ENCODE measurements at regions not wholly inside any gene's neighbourhood (a gene's known extent, or its start where the extent isn't known, plus 50 kb on each side); places are given as distances from the start of the nearest gene placed in this dataset.
"Not testable (repeated sequence)": the region's sequence is repeated elsewhere in the genome, so short reads cannot be mapped to it uniquely, and the experiment has no call there.

DNA sequence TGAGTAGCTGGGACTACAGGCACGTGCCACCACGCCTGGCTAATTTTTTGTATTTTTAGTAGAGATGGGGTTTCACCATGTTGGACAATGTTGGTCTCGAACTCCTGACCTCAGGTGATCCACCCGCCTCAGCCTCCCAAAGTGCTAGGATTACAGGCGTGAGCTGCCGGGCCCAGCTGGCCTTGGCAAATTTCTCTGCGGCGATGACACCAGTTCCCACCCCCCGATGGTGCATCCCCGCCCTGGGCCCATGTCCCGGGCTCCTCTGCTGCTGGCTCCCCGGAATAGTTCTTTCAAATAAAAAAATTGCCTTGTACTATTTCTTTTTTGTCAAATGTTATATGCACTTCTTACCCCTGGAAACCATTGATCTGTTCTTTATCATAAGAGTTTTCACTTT, 171.5 kb upstream of the SPHKAP start:
- TF ChIP-seq, protein P1, sequence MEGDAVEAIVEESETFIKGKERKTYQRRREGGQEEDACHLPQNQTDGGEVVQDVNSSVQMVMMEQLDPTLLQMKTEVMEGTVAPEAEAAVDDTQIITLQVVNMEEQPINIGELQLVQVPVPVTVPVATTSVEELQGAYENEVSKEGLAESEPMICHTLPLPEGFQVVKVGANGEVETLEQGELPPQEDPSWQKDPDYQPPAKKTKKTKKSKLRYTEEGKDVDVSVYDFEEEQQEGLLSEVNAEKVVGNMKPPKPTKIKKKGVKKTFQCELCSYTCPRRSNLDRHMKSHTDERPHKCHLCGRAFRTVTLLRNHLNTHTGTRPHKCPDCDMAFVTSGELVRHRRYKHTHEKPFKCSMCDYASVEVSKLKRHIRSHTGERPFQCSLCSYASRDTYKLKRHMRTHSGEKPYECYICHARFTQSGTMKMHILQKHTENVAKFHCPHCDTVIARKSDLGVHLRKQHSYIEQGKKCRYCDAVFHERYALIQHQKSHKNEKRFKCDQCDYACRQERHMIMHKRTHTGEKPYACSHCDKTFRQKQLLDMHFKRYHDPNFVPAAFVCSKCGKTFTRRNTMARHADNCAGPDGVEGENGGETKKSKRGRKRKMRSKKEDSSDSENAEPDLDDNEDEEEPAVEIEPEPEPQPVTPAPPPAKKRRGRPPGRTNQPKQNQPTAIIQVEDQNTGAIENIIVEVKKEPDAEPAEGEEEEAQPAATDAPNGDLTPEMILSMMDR (IDR thresholded peaks at IDR 0.05), result not testable (repeated sequence)
- not testable (repeated sequence) for TF ChIP-seq POLR2A (IDR thresholded peaks at IDR 0.05; ENCODE audit: low read depth); POLR2AphosphoS5 (IDR thresholded peaks at IDR 0.05); EP300 (IDR thresholded peaks at IDR 0.05)
